Activated B cell treated with CpG ODN at 0.5 μM for 24 hours (primary cell): ENCODE measurements at regions not wholly inside any gene's neighbourhood (a gene's known extent, or its start where the extent isn't known, plus 50 kb on each side); places are given as distances from the start of the nearest gene placed in this dataset.

Source experiments
- ATAC-seq: fragments of 200-7000 bp; cut with Tn5 transposase; one replicate; pipeline ENCODE4 v1.10.0; 2021; ENCODE audit warnings: low read depth, mild to moderate bottlenecking, moderate library complexity
- CTCF ChIA-PET: fragments of 350-600 bp; sonication (Branson Sonifier 250); formaldehyde crosslinking; loops from one replicate; lab custom pipeline; 2021; ENCODE audit warnings: antibody characterized with exemption; lab: Charles Lee
- POLR2A ChIA-PET: fragments of 350-600 bp; sonication (Branson Sonifier 250); formaldehyde crosslinking; loops from one replicate; lab custom pipeline; 2021; ENCODE audit warnings: antibody characterized with exemption; lab: Charles Lee
- DNase-seq: peaks from one replicate; pipeline ENCODE4 v3.0.0; 2022
- H3K27ac Mint-ChIP-seq: one replicate; pipeline ENCODE4 v1.8.0; 2020; ENCODE audit warnings: mixed read lengths
- H3K27me3 Mint-ChIP-seq: one replicate; pipeline ENCODE4 v1.8.0; 2021; ENCODE audit warnings: mixed read lengths
- H3K36me3 Mint-ChIP-seq: one replicate; pipeline ENCODE4 v1.8.0; 2021; ENCODE audit warnings: low read depth, mixed read lengths
- H3K4me1 Mint-ChIP-seq: one replicate; pipeline ENCODE4 v1.8.0; 2021; ENCODE audit warnings: mixed read lengths
- H3K4me3 Mint-ChIP-seq: one replicate; pipeline ENCODE4 v1.8.0; 2020; ENCODE audit warnings: mild to moderate bottlenecking, mixed read lengths
- H3K9me3 Mint-ChIP-seq: one replicate; pipeline ENCODE4 v1.8.0; 2020; ENCODE audit warnings: mixed read lengths
- CTCF ChIP-seq: fragments of 200-600 bp; IDR thresholded peaks from one replicate; pipeline ENCODE4 v1.8.0; 2022; ENCODE audit warnings: antibody characterized with exemption, mild to moderate bottlenecking
- intact Hi-C: fragments of 100-400 bp; cut with micrococcal nuclease; formaldehyde crosslinking; loops from one replicate; pipeline ENCODE4 v1.15.1; 2024

DNA sequence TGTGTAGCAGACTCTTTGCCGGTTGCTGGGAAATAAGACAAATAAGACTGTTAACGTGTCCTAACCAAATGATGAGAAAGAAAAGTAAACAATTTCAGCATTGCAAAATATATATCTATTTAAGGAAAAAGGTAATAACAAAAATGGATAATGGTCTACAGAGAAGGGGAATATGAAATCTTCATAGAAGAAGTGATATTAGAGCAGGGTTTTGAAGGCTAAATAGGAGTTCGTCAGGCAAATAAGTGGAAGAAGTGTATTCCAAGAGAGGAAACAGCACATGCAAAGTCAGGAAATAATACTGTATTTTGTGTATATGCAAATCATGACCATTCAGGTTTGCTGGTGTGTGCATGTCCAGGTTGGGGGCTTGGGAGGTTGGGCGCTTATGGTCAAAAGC, 55.3 kb upstream of the OSBPL3 start:
- no peak for TF ChIP-seq CTCF
- DNase-seq (no peak), ATAC-seq (no peak)
- H3K36me3 Mint-ChIP-seq: no peaks in the 10 kb centered on the region
- H3K4me3 Mint-ChIP-seq: no peak overlapping the region
- H3K4me1 Mint-ChIP-seq: peaks cover 8% of the 10 kb centered on the region
- H3K9me3 Mint-ChIP-seq: peaks cover 13% of the 10 kb centered on the region
- ChIA-PET CTCF (no interaction called here), POLR2A (no interaction called here)
- intact Hi-C loops: no loop called here
- peaks cover 5% of the 10 kb centered on the region for H3K27me3 Mint-ChIP-seq
- H3K27ac Mint-ChIP-seq: no peak overlapping the region

- Mint-ChIP-seq H3K4me1 (peaks cover 8% of the 10 kb centered on the region), H3K9me3 (peaks cover 13% of the 10 kb centered on the region), H3K27ac (no peak overlapping the region), H3K27me3 (peaks cover 2% of the 10 kb centered on the region), H3K36me3 (no peaks in the 10 kb centered on the region), H3K4me3 (no peak overlapping the region)
- no peak for TF ChIP-seq CTCF
- no peak for ATAC-seq
- intact Hi-C loops: no loop called here
- DNase-seq: no peak
- POLR2A ChIA-PET: no interaction called here
- CTCF ChIA-PET: no interaction called here
These were observed 54.2 kb upstream of the OSBPL3 start for GRCh38 chr7:25034136-25034535.

DNA sequence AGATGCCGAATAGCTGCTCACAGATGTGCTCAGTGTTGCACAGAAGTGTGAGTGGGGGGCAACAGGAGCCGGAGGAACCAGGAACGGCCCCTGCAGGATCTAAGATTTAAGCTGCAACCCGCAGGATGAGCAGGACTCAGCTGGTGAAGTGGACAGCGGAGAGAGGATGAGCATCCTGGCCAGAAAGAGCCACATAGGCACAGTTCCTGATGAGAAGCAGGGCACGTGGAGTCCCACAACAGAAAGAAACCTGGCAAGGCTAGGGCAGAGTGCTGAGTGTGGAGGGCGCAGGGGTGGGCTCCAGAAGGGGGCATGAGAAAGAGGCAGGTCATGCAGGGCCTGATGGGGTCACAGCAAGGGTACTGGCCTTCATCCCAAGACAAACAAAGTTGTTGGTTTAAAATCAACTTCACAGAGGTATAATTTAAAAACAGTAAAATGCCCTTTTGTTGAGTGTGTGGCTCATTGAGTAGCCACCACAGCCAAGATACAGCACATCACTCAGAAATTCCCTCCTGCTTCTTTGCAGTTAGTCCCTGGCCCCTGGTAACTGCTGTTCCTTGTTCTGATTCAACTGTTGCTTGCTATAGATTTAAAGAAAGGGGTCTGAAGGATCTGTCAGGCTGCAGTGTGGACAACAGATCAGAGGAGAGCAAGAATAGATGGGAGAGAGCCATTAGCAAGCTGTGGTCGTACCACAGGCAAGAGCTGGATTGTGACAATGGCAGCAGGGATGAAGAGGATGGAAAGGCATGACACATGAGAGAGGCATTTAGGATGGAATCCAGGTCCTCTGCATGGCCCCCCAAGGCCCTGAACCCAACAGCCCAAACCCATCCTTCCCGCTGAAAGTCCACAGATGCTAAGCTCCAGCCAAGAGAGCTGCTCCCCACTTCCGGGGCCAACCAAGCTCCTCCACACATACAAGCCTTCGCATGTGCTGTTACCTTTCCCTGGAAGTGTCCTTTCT, 53.1 kb upstream of the OSBPL3 start:
- DNase-seq (no peak), ATAC-seq (no peak)
- no peak overlapping the region for H3K4me3 Mint-ChIP-seq
- POLR2A ChIA-PET: no interaction called here
- no peak for TF ChIP-seq CTCF
- CTCF ChIA-PET: no interaction called here
- intact Hi-C loops: no loop called here
- H3K27me3 Mint-ChIP-seq: peaks cover 2% of the 10 kb centered on the region
- H3K9me3 Mint-ChIP-seq: peaks cover 13% of the 10 kb centered on the region
- H3K36me3 Mint-ChIP-seq: no peaks in the 10 kb centered on the region
- peaks cover 10% of the 10 kb centered on the region for H3K4me1 Mint-ChIP-seq
- H3K27ac Mint-ChIP-seq: no peak overlapping the region

DNA sequence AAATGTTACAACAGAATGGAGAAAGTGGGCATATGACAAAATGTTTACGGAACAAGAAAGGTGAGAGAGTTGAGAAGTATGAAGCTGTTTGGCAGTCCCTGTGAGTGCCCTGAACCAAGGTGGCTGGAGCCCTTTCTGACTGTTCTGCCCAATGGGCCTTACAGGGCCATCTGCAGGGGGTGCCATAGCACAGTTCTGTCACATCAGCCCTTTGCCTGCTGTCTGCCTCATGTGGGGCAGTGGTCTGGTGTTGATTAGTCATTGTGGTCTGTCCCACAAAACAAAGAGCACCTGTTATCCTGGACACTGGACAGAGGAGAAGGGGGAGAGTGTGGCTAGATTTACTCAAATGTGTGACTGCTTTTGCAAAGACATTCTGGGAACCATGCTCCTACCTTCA, 51.5 kb upstream of the OSBPL3 start:
- Mint-ChIP-seq H3K36me3 (no peaks in the 10 kb centered on the region), H3K27me3 (peaks cover 6% of the 10 kb centered on the region), H3K4me3 (no peak overlapping the region), H3K9me3 (peaks cover 9% of the 10 kb centered on the region), H3K27ac (no peak overlapping the region), H3K4me1 (peaks cover 10% of the 10 kb centered on the region)
- ChIA-PET CTCF (no interaction called here), POLR2A (no interaction called here)
- intact Hi-C loops: no loop called here
- TF ChIP-seq CTCF: no peak
- ATAC-seq (peak; percentile 14), DNase-seq (no peak)

GRCh38 chr7:25031007-25031406, 51.0 kb upstream of the OSBPL3 start:
- ChIA-PET POLR2A (no interaction called here), CTCF (no interaction called here)
- Mint-ChIP-seq H3K27me3 (peaks cover 5% of the 10 kb centered on the region), H3K4me3 (no peak overlapping the region), H3K36me3 (no peaks in the 10 kb centered on the region), H3K4me1 (peaks cover 10% of the 10 kb centered on the region), H3K9me3 (peaks cover 5% of the 10 kb centered on the region), H3K27ac (no peak overlapping the region)
- DNase-seq: no peak
- intact Hi-C loops: no loop called here
- ATAC-seq: peak; percentile 78
- no peak for TF ChIP-seq CTCF
